ENCODE measurements at regions not wholly inside any gene's neighbourhood (a gene's known extent, or its start where the extent isn't known, plus 50 kb on each side); places are given as distances from the start of the nearest gene placed in this dataset.

GRCh38 chr15:70494852-70495571 lies 268.3 kb downstream of the UACA start:
- H3K79me2 ChIP-seq (ENCODE audit: control insufficient read depth, insufficient read depth, low read length): no peaks in the 10 kb centered on the region
- H3K36me3 ChIP-seq (ENCODE audit: control insufficient read depth in 2 of 2, insufficient read depth in 2 of 2, low read length in 1 of 2): no peaks in the 10 kb centered on the region
- H3K4me3 ChIP-seq: no peak overlapping the region
- H3K27ac ChIP-seq (ENCODE audit: control insufficient read depth, insufficient read depth): no peak overlapping the region
- peaks cover 44% of the 10 kb centered on the region for H3K4me1 ChIP-seq (ENCODE audit: control insufficient read depth, insufficient read depth, low read length)
- WGBS (ENCODE audit: insufficient coverage, insufficient replicate concordance, low lambda C conversion rate, missing lambda C conversion rate): 28% methylated on average over 8 of the region's 8 CpGs
- ChIA-PET CTCF (interaction anchor here (1.2 kb wide), 1 partner anchor 10 kb away, joined by 5 read pairs; no protein-coding TSS in a partner anchor), SMC1A (ENCODE audit: uncharacterized antibody, unreplicated experiment) (interaction anchor here (0.6 to 2.4 kb wide), 2 partner anchors 9 kb away, joined by 3 to 12 read pairs; no protein-coding TSS in a partner anchor), RAD21 (ENCODE audit: unreplicated experiment) (no interaction called here), POLR2A (no interaction called here)
- in situ Hi-C loops (cut with MboI) (no loop called here), intact Hi-C loops (cut with micrococcal nuclease; ENCODE audit: unreplicated experiment) (no loop called here)
- H3K9ac ChIP-seq (ENCODE audit: control insufficient read depth, insufficient read depth, low read length): no peak overlapping the region
- no peaks in the 10 kb centered on the region for H3K9me3 ChIP-seq (replicated peaks; ENCODE audit: control insufficient read depth, insufficient read depth, low read length)
- no peak for DNase-seq (ENCODE audit: low read depth, low spot score)
- no peak overlapping the region for H2AFZ ChIP-seq (ENCODE audit: control insufficient read depth, low read depth, low read length)
- no peak overlapping the region for H3K4me2 ChIP-seq (ENCODE audit: control insufficient read depth, insufficient read depth)
- H4K20me1 ChIP-seq (ENCODE audit: control insufficient read depth, insufficient read depth): no peaks in the 10 kb centered on the region
- no peaks in the 10 kb centered on the region for H3K27me3 ChIP-seq (replicated peaks in 1 of 2; ENCODE audit: control insufficient read depth in 2 of 2, insufficient read depth in 2 of 2, low read length in 1 of 2)
- no peak for FAIRE-seq
- 0 out of 2 replicates have a peak, but pooled peaks have one; percentile 21 for TF ChIP-seq EED (IDR thresholded peaks at IDR 0.05; ENCODE audit: low read depth)
- no peak for TF ChIP-seq NFYA (IDR thresholded peaks at IDR 0.05; ENCODE audit: borderline replicate concordance, low read depth, low read length)
- no peak for TF ChIP-seq BMI1 (IDR thresholded peaks at IDR 0.05; ENCODE audit: borderline replicate concordance)
- no TSS peak for BruUV-seq (replicated peaks)
- ATAC-seq: no peak

GRCh38 chr15:70494517-70494851 lies 268.9 kb downstream of the UACA start:
- ChIA-PET POLR2A (no interaction called here), RAD21 (ENCODE audit: unreplicated experiment) (no interaction called here)
- no peak for TF ChIP-seq ZBTB33 (IDR thresholded peaks at IDR 0.05)
- no peak for TF ChIP-seq FOXK2 (IDR thresholded peaks at IDR 0.05)
- no peak for TF ChIP-seq BCL11A (IDR thresholded peaks at IDR 0.05; ENCODE audit: low read depth, low read length)
- no peak for TF ChIP-seq BACH1 (IDR thresholded peaks at IDR 0.05; ENCODE audit: borderline replicate concordance)
- no peak for TF ChIP-seq KAT2A (conservative IDR thresholded peaks at IDR 0.05; ENCODE audit: control insufficient read depth, low read depth, low read length)
- no peak for TF ChIP-seq PKNOX1 (IDR thresholded peaks at IDR 0.05)
- TF ChIP-seq RCOR1 (conservative IDR thresholded peaks at IDR 0.05; ENCODE audit: low read depth, low read length): no peak
- TF ChIP-seq ZNF384 (IDR thresholded peaks at IDR 0.05; ENCODE audit: borderline replicate concordance, low read depth, low read length): no peak
- TF ChIP-seq ZSCAN29 (IDR thresholded peaks at IDR 0.05): no peak
- no peak for TF ChIP-seq PBX3 (IDR thresholded peaks at IDR 0.05; ENCODE audit: insufficient replicate concordance, low read depth, low read length)
- no peak for TF ChIP-seq SIX5 (IDR thresholded peaks at IDR 0.05; ENCODE audit: low read depth, low read length, severe bottlenecking)
- no peak for TF ChIP-seq GATAD2B (conservative IDR thresholded peaks at IDR 0.05; ENCODE audit: low read depth)

More at GRCh38 chr15:70494517-70494851, 268.9 kb downstream of the UACA start:
- Histone ChIP-seq H2AFZ (ENCODE audit: control insufficient read depth, low read depth, low read length) (no peak overlapping the region), H3K9me3 (replicated peaks; ENCODE audit: control insufficient read depth, insufficient read depth, low read length) (no peaks in the 10 kb centered on the region), H3K36me3 (ENCODE audit: control insufficient read depth in 2 of 2, insufficient read depth in 2 of 2, low read length in 1 of 2) (no peaks in the 10 kb centered on the region), H3K4me2 (ENCODE audit: control insufficient read depth, insufficient read depth) (no peak overlapping the region), H4K20me1 (ENCODE audit: control insufficient read depth, insufficient read depth) (no peaks in the 10 kb centered on the region), H3K27me3 (replicated peaks in 1 of 2; ENCODE audit: control insufficient read depth in 2 of 2, insufficient read depth in 2 of 2, low read length in 1 of 2) (no peaks in the 10 kb centered on the region), H3K9ac (ENCODE audit: control insufficient read depth, insufficient read depth, low read length) (no peak overlapping the region), H3K27ac (ENCODE audit: control insufficient read depth, insufficient read depth) (no peak overlapping the region), H3K4me1 (ENCODE audit: control insufficient read depth, insufficient read depth, low read length) (peaks cover 44% of the 10 kb centered on the region), H3K4me3 (no peak overlapping the region), H3K79me2 (ENCODE audit: control insufficient read depth, insufficient read depth, low read length) (no peaks in the 10 kb centered on the region)
- FAIRE-seq (no peak), ATAC-seq (no peak), DNase-seq (ENCODE audit: low read depth, low spot score) (no peak)
- WGBS (ENCODE audit: insufficient coverage, insufficient replicate concordance, low lambda C conversion rate, missing lambda C conversion rate): 36% methylated on average over 4 of the region's 4 CpGs
- SMC1A ChIA-PET (ENCODE audit: uncharacterized antibody, unreplicated experiment): interaction anchor here (2.4 kb wide), 1 partner anchor 10 kb away, joined by 12 read pairs; no protein-coding TSS in a partner anchor
- no TSS peak for BruUV-seq (replicated peaks)
- CTCF ChIA-PET: no interaction called here
- in situ Hi-C loops (cut with MboI) (no loop called here), intact Hi-C loops (cut with micrococcal nuclease; ENCODE audit: unreplicated experiment) (no loop called here)
